ENCODE measurements at regions not wholly inside any gene's neighbourhood (a gene's known extent, or its start where the extent isn't known, plus 50 kb on each side); places are given as distances from the start of the nearest gene placed in this dataset.

DNA sequence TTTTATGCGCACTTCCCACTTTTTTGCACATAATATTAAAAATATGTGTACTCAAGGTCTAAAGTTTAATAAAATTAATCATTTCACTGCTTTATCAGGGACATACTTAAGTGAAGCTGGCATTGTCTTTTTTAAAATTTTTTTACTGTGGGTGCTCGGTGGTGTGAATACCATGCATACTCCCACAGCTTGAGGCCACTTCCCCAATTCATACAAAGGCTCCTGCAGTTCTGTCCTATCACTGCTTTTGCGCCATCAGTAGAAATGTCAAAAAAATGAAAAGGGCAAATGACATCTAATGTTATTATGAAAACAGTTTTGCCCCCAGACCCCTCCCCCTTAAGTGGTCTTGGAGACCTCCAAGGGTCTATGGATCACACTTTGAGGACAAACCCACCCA is 464.1 kb upstream of the ARID1B start:
- TF ChIP-seq CTCF (IDR thresholded peaks at IDR 0.05; ENCODE audit: low read length): no peak
- no peak for TF ChIP-seq EZH2 (optimal IDR thresholded peaks at IDR 0.05; ENCODE audit: low read depth, low read length)
